ENCODE measurements at regions not wholly inside any gene's neighbourhood (a gene's known extent, or its start where the extent isn't known, plus 50 kb on each side); places are given as distances from the start of the nearest gene placed in this dataset.

GRCh38 chr4:1488831-1489638 is 82.8 kb upstream of the NKX1-1 start:
- TF ChIP-seq, protein P1, sequence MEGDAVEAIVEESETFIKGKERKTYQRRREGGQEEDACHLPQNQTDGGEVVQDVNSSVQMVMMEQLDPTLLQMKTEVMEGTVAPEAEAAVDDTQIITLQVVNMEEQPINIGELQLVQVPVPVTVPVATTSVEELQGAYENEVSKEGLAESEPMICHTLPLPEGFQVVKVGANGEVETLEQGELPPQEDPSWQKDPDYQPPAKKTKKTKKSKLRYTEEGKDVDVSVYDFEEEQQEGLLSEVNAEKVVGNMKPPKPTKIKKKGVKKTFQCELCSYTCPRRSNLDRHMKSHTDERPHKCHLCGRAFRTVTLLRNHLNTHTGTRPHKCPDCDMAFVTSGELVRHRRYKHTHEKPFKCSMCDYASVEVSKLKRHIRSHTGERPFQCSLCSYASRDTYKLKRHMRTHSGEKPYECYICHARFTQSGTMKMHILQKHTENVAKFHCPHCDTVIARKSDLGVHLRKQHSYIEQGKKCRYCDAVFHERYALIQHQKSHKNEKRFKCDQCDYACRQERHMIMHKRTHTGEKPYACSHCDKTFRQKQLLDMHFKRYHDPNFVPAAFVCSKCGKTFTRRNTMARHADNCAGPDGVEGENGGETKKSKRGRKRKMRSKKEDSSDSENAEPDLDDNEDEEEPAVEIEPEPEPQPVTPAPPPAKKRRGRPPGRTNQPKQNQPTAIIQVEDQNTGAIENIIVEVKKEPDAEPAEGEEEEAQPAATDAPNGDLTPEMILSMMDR (IDR thresholded peaks at IDR 0.05): no peak
- TF ChIP-seq POLR2A (IDR thresholded peaks at IDR 0.05): no peak
